ENCODE measurements at regions not wholly inside any gene's neighbourhood (a gene's known extent, or its start where the extent isn't known, plus 50 kb on each side); places are given as distances from the start of the nearest gene placed in this dataset.
"Not testable (repeated sequence)": the region's sequence is repeated elsewhere in the genome, so short reads cannot be mapped to it uniquely, and the experiment has no call there.

DNA sequence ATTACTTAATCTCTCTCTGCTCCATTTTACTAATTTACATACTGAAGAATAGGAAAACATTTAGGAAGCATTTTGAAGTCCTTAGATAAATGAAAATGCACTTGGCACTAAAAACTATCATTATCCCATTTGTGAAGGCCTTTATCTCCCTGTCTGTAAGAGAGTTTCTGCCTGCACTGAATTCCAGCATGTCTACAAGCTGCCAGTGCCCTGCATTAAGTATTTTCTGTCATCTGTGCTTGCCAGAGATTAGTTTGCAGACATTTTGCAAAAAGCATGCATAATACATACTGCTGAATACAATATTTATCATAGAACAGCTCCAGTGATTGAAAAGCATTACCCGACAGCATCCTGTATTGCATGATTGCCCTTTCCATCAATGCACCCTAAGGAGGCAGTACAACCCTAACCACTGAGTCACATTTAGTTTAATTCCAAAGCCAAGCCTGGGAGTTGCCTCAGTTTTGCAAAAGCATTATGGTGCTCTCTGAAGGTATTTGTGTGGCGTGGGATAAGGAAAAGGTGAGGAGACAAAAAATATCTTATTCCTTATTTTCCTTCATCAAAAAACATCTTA lies 280.2 kb upstream of the TOM1L1 start:
- H3K79me2 ChIP-seq (ENCODE audit: control insufficient read depth, insufficient read depth, low read length), result no peaks in the 10 kb centered on the region
- H3K23ac ChIP-seq (ENCODE audit: low read length), result no peak overlapping the region
- no peak overlapping the region for H3K4me3 ChIP-seq (ENCODE audit: low read length)
- no peaks in the 10 kb centered on the region for H3K79me1 ChIP-seq (ENCODE audit: low read length)
- no peaks in the 10 kb centered on the region for H3K4me1 ChIP-seq (ENCODE audit: control insufficient read depth, low read depth, low read length)
- H3K4ac ChIP-seq (ENCODE audit: low read depth, low read length), result no peak overlapping the region
- H4K5ac ChIP-seq (ENCODE audit: low read length), result no peak overlapping the region
- H3K27ac ChIP-seq (ENCODE audit: low read depth, low read length), result no peak overlapping the region
- no peak for DNase-seq
- H3K18ac ChIP-seq (ENCODE audit: low read length), result no peak overlapping the region
- H3K4me2 ChIP-seq (ENCODE audit: low read length), result no peak overlapping the region
- no peak overlapping the region for H3K9ac ChIP-seq (ENCODE audit: low read length)
- no peaks in the 10 kb centered on the region for H3K27me3 ChIP-seq (ENCODE audit: insufficient read depth, low read length, poor library complexity)
- H2BK5ac ChIP-seq (ENCODE audit: low read length), result no peak overlapping the region
- H2BK15ac ChIP-seq (replicated peaks; ENCODE audit: low read depth), result no peak overlapping the region
- no peak overlapping the region for H2BK120ac ChIP-seq (ENCODE audit: low read depth, low read length)
- WGBS (ENCODE audit: extremely low coverage, insufficient coverage, low lambda C conversion rate), result no CpG with 5 or more reads among the region's 2 CpGs
- no peak overlapping the region for H4K8ac ChIP-seq (ENCODE audit: low read depth, low read length)
- no peaks in the 10 kb centered on the region for H3K36me3 ChIP-seq (ENCODE audit: control insufficient read depth, insufficient read depth, low read length)
- no peak overlapping the region for H3K56ac ChIP-seq (ENCODE audit: low read length)
- no peak overlapping the region for H2AK5ac ChIP-seq (ENCODE audit: low read length)

DNA sequence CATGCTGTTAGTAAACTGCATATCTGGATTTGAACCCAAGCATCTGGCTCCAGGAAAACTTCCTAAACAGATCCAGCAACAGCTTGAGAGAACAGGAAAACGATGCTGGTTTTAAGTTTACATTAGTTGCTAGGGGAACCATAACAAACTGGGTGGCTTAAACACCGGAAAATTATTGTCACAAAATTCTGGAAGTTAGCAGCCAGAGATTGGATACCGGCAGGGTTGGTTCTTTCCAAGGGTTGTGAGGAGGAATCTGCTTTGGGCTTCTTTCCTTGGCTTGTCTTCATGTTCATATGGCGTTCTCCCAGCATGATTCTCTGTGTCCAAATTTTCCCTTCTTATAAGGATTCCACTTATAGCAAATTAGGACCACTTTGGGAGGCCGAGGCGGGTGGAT lies 276.9 kb upstream of the TOM1L1 start:
- Histone ChIP-seq H3K36me3 (ENCODE audit: control insufficient read depth, insufficient read depth, low read length) (no peaks in the 10 kb centered on the region), H3K4me2 (ENCODE audit: low read length) (no peak overlapping the region), H3K4me1 (ENCODE audit: control insufficient read depth, low read depth, low read length) (peaks cover 3% of the 10 kb centered on the region), H2BK5ac (ENCODE audit: low read length) (no peak overlapping the region), H3K27me3 (ENCODE audit: insufficient read depth, low read length, poor library complexity) (no peaks in the 10 kb centered on the region), H3K27ac (ENCODE audit: low read depth, low read length) (no peak overlapping the region), H2BK120ac (ENCODE audit: low read depth, low read length) (no peak overlapping the region), H4K5ac (ENCODE audit: low read length) (no peak overlapping the region), H3K9ac (ENCODE audit: low read length) (no peak overlapping the region), H3K18ac (ENCODE audit: low read length) (no peak overlapping the region), H3K4ac (ENCODE audit: low read depth, low read length) (no peak overlapping the region), H3K79me1 (ENCODE audit: low read length) (no peaks in the 10 kb centered on the region), H2BK15ac (replicated peaks; ENCODE audit: low read depth) (no peak overlapping the region), H4K8ac (ENCODE audit: low read depth, low read length) (no peak overlapping the region), H3K79me2 (ENCODE audit: control insufficient read depth, insufficient read depth, low read length) (no peaks in the 10 kb centered on the region), H2AK5ac (ENCODE audit: low read length) (no peak overlapping the region), H3K23ac (ENCODE audit: low read length) (no peak overlapping the region), H3K56ac (ENCODE audit: low read length) (no peak overlapping the region), H3K4me3 (ENCODE audit: low read length) (no peak overlapping the region)
- WGBS (ENCODE audit: extremely low coverage, insufficient coverage, low lambda C conversion rate), result no CpG with 5 or more reads among the region's 6 CpGs
- DNase-seq, result peak; percentile 6

DNA sequence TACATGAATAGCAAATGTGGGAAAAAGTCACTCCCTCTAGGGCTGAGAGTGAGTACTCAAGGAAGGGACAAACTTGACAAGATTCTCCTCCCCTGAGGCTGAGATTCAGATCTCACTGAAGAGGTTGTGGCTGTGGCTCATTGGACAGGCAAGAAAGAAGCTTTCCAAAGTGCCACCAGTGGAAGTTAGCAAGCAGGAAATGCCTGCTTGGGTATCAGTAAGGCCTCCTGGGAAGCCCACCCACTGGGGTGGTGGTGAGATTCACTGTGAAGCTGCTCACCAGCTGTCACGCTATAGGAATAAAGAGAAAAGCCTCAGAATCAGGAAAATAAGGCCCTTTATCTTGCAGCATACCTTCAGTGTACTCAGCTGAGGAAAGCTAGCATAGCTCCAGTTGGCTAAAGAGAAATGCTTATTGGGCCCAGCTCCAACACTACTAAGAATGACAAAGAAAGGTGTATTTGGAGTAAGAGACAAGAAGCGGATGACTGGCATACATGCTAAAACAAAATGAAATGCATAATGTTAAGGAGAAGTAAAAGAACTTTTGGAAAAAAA lies 274.4 kb upstream of the TOM1L1 start:
- Histone ChIP-seq H3K4me2 (ENCODE audit: low read length) (no peak overlapping the region), H3K79me1 (ENCODE audit: low read length) (no peaks in the 10 kb centered on the region), H3K27me3 (ENCODE audit: insufficient read depth, low read length, poor library complexity) (no peaks in the 10 kb centered on the region), H3K56ac (ENCODE audit: low read length) (no peak overlapping the region), H3K4me1 (ENCODE audit: control insufficient read depth, low read depth, low read length) (peaks cover 3% of the 10 kb centered on the region), H2BK120ac (ENCODE audit: low read depth, low read length) (no peak overlapping the region), H3K23ac (ENCODE audit: low read length) (no peak overlapping the region), H4K8ac (ENCODE audit: low read depth, low read length) (no peak overlapping the region), H4K5ac (ENCODE audit: low read length) (no peak overlapping the region), H3K4me3 (ENCODE audit: low read length) (no peak overlapping the region), H3K18ac (ENCODE audit: low read length) (no peak overlapping the region), H2AK5ac (ENCODE audit: low read length) (no peak overlapping the region), H3K36me3 (ENCODE audit: control insufficient read depth, insufficient read depth, low read length) (no peaks in the 10 kb centered on the region), H3K4ac (ENCODE audit: low read depth, low read length) (no peak overlapping the region), H2BK5ac (ENCODE audit: low read length) (no peak overlapping the region), H3K79me2 (ENCODE audit: control insufficient read depth, insufficient read depth, low read length) (no peaks in the 10 kb centered on the region), H2BK15ac (replicated peaks; ENCODE audit: low read depth) (no peak overlapping the region), H3K9ac (ENCODE audit: low read length) (no peak overlapping the region), H3K27ac (ENCODE audit: low read depth, low read length) (no peak overlapping the region)
- DNase-seq, result peak; percentile 90
- no CpG with 5 or more reads among the region's 2 CpGs for whole genome bisulfite sequencing (ENCODE audit: extremely low coverage, insufficient coverage, low lambda C conversion rate)

DNA sequence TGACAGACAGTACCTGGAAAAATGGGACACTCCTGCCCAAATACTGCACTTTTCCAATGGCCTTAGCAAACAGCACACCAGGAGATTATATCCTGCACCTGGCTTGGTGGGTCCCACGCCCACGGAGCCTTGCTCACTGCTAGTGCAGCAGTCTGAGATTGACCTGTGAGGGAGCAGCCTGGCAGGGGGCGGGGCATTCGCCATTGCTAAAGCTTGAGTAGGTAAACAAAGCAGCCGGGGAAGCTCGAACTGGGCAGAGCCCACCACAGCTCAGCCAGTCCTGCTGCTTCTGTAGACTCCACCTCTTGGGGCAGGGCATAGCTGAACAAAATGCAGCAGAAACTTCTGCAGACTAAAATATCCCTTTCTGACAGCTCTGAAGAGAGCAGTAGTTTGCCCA lies 261.2 kb upstream of the TOM1L1 start:
- not testable (repeated sequence) for H3K4me1 ChIP-seq (ENCODE audit: control insufficient read depth, low read depth, low read length); H2BK15ac ChIP-seq (replicated peaks; ENCODE audit: low read depth); H3K4ac ChIP-seq (ENCODE audit: low read depth, low read length); H3K79me1 ChIP-seq (ENCODE audit: low read length); H4K5ac ChIP-seq (ENCODE audit: low read length); H3K27ac ChIP-seq (ENCODE audit: low read depth, low read length); H2BK120ac ChIP-seq (ENCODE audit: low read depth, low read length); H3K36me3 ChIP-seq (ENCODE audit: control insufficient read depth, insufficient read depth, low read length); H3K4me2 ChIP-seq (ENCODE audit: low read length); H3K56ac ChIP-seq (ENCODE audit: low read length); H3K23ac ChIP-seq (ENCODE audit: low read length); H3K9ac ChIP-seq (ENCODE audit: low read length); H4K8ac ChIP-seq (ENCODE audit: low read depth, low read length); H3K4me3 ChIP-seq (ENCODE audit: low read length); H3K79me2 ChIP-seq (ENCODE audit: control insufficient read depth, insufficient read depth, low read length); H3K27me3 ChIP-seq (ENCODE audit: insufficient read depth, low read length, poor library complexity); DNase-seq; H2BK5ac ChIP-seq (ENCODE audit: low read length); H3K18ac ChIP-seq (ENCODE audit: low read length); H2AK5ac ChIP-seq (ENCODE audit: low read length)
- no CpG with 5 or more reads among the region's 6 CpGs for WGBS (ENCODE audit: extremely low coverage, insufficient coverage, low lambda C conversion rate)

DNA sequence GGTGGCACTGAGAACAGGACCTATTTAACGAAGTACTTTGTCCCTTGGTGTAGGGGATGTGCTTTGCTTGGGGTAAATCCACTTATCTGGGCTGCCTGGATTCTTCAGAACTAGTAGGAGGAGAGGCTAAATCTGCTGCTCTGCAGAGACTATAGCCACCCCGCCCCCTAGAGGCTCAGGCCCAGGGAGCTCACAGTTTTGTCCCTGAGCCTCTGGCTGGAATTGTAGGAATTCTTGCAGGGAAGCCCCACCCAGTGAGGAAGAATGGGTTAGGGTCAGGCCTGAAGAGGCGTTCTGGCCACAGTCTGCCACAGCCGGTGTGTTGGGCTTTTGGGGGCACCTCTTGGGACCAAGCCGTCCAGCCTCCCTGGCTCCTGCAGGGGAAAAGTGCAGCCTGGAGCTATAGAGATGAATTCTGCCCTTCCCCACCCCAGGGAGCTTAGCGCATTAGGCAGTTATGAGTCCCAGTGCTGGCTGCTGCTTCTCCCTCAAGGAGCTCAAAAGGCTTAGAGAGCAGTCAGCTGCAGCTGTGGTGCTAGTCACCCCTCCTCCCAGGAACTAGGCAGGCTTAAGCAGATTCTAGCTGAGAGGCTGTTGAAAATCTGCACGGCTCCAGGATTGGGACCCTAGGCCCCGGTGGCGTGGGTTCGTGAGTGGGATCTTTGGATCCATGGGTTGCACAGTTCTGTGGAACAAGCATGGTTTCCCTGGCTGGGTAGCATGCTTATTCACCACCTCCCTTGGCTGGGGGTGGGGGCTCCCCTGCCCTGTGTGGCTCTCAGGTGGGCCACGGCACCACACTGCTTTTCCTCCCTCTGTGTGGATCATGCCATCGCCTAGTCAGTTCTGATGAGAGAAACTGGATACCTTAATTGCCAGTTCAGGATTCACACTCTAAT lies 237.4 kb upstream of the TOM1L1 start:
- no peak overlapping the region for H2BK15ac ChIP-seq (replicated peaks; ENCODE audit: low read depth)
- H3K4ac ChIP-seq (ENCODE audit: low read depth, low read length), result no peak overlapping the region
- no peak overlapping the region for H3K27ac ChIP-seq (ENCODE audit: low read depth, low read length)
- H3K27me3 ChIP-seq (ENCODE audit: insufficient read depth, low read length, poor library complexity), result no peaks in the 10 kb centered on the region
- H3K79me2 ChIP-seq (ENCODE audit: control insufficient read depth, insufficient read depth, low read length), result no peaks in the 10 kb centered on the region
- no peaks in the 10 kb centered on the region for H3K36me3 ChIP-seq (ENCODE audit: control insufficient read depth, insufficient read depth, low read length)
- H2AK5ac ChIP-seq (ENCODE audit: low read length), result no peak overlapping the region
- H3K9ac ChIP-seq (ENCODE audit: low read length), result no peak overlapping the region
- no peak overlapping the region for H2BK120ac ChIP-seq (ENCODE audit: low read depth, low read length)
- no peak overlapping the region for H4K8ac ChIP-seq (ENCODE audit: low read depth, low read length)
- H3K4me3 ChIP-seq (ENCODE audit: low read length), result no peak overlapping the region
- H3K18ac ChIP-seq (ENCODE audit: low read length), result no peak overlapping the region
- no peaks in the 10 kb centered on the region for H3K79me1 ChIP-seq (ENCODE audit: low read length)
- peak; percentile 83 for DNase-seq
- H3K56ac ChIP-seq (ENCODE audit: low read length), result peak overlapping the region; percentile 30
- H3K4me2 ChIP-seq (ENCODE audit: low read length), result no peak overlapping the region
- WGBS (ENCODE audit: extremely low coverage, insufficient coverage, low lambda C conversion rate), result no CpG with 5 or more reads among the region's 12 CpGs
- H4K5ac ChIP-seq (ENCODE audit: low read length), result no peak overlapping the region
- H2BK5ac ChIP-seq (ENCODE audit: low read length), result no peak overlapping the region
- H3K4me1 ChIP-seq (ENCODE audit: control insufficient read depth, low read depth, low read length), result no peaks in the 10 kb centered on the region
- H3K23ac ChIP-seq (ENCODE audit: low read length), result no peak overlapping the region
